GM12872 (cell line): ENCODE measurements at regions not wholly inside any gene's neighbourhood (a gene's known extent, or its start where the extent isn't known, plus 50 kb on each side); places are given as distances from the start of the nearest gene placed in this dataset.

ENCODE experiments used
- CTCF ChIP-seq: IDR thresholded peaks from 3 replicates; pipeline ENCODE4 v1.5.1; 2011; ENCODE audit warnings: low read depth, mild to moderate bottlenecking, low read length, moderate library complexity; ENCODE audit not compliant: insufficient read depth

- TF ChIP-seq CTCF = no peak
Observed at GRCh38 chr1:234774971-234775370, 165.0 kb upstream of the IRF2BP2 start.

GRCh38 chr1:234773936-234774677 is 164.1 kb upstream of the IRF2BP2 start:
- no peak for TF ChIP-seq CTCF

- no peak for TF ChIP-seq CTCF
Observed at GRCh38 chr1:234772345-234773147, 162.6 kb upstream of the IRF2BP2 start.

GRCh38 chr1:234771642-234772344 is 161.8 kb upstream of the IRF2BP2 start:
- TF ChIP-seq CTCF = no peak

- no peak for TF ChIP-seq CTCF
Observed at GRCh38 chr1:234770924-234771540, 161.1 kb upstream of the IRF2BP2 start.

- TF ChIP-seq CTCF = no peak
Observed at GRCh38 chr1:234769986-234770795, 160.2 kb upstream of the IRF2BP2 start.
